ENCODE measurements at regions not wholly inside any gene's neighbourhood (a gene's known extent, or its start where the extent isn't known, plus 50 kb on each side); places are given as distances from the start of the nearest gene placed in this dataset.

- no peak for DNase-seq (ENCODE audit: low read depth)
Observed at GRCh38 chr6:51410453-51410852, 591.8 kb downstream of the TFAP2B start.

- no peak for DNase-seq (ENCODE audit: low read depth)
Observed at GRCh38 chr6:51411496-51412125, 592.9 kb downstream of the TFAP2B start.

- DNase-seq (ENCODE audit: low read depth): no peak
Observed at GRCh38 chr6:51414361-51414760, 595.7 kb downstream of the TFAP2B start.

- DNase-seq (ENCODE audit: low read depth): no peak
Observed at GRCh38 chr6:51415501-51415900, 596.8 kb downstream of the TFAP2B start.

GRCh38 chr6:51429017-51429712 lies 610.5 kb downstream of the TFAP2B start:
- DNase-seq (ENCODE audit: low read depth): no peak

- no peak for DNase-seq (ENCODE audit: low read depth)
Observed at GRCh38 chr6:51430589-51430988, 611.9 kb downstream of the TFAP2B start.

GRCh38 chr6:51432481-51432880 lies 613.8 kb downstream of the TFAP2B start:
- no peak for DNase-seq (ENCODE audit: low read depth)

GRCh38 chr6:51450248-51450957 lies 631.7 kb downstream of the TFAP2B start:
- no peak for DNase-seq (ENCODE audit: low read depth)

GRCh38 chr6:51450958-51451357 lies 632.3 kb downstream of the TFAP2B start:
- no peak for DNase-seq (ENCODE audit: low read depth)

GRCh38 chr6:51456282-51456681 lies 631.1 kb downstream of the PKHD1 start:
- DNase-seq (ENCODE audit: low read depth): no peak

- no peak for DNase-seq (ENCODE audit: low read depth)
Observed at GRCh38 chr6:51459958-51460357, 627.5 kb downstream of the PKHD1 start.

- DNase-seq (ENCODE audit: low read depth): no peak
Observed at GRCh38 chr6:51462896-51463295, 624.5 kb downstream of the PKHD1 start.

- DNase-seq (ENCODE audit: low read depth): no peak
Observed at GRCh38 chr6:51463321-51463720, 624.1 kb downstream of the PKHD1 start.

GRCh38 chr6:51464956-51465355 lies 622.5 kb downstream of the PKHD1 start:
- DNase-seq (ENCODE audit: low read depth): no peak

- no peak for DNase-seq (ENCODE audit: low read depth)
Observed at GRCh38 chr6:51466427-51466826, 621.0 kb downstream of the PKHD1 start.

- DNase-seq (ENCODE audit: low read depth): no peak
Observed at GRCh38 chr6:51467231-51467952, 620.0 kb downstream of the PKHD1 start.

GRCh38 chr6:51468704-51469103 lies 618.7 kb downstream of the PKHD1 start:
- DNase-seq (ENCODE audit: low read depth): no peak

GRCh38 chr6:51472745-51473487 lies 614.5 kb downstream of the PKHD1 start:
- DNase-seq (ENCODE audit: low read depth): no peak

- no peak for DNase-seq (ENCODE audit: low read depth)
Observed at GRCh38 chr6:51474022-51474975, 613.1 kb downstream of the PKHD1 start.

GRCh38 chr6:51477711-51478311 lies 609.6 kb downstream of the PKHD1 start:
- no peak for DNase-seq (ENCODE audit: low read depth)

Measured in fibroblast of the conjunctiva (primary cell).